ENCODE measurements at regions not wholly inside any gene's neighbourhood (a gene's known extent, or its start where the extent isn't known, plus 50 kb on each side); places are given as distances from the start of the nearest gene placed in this dataset.

- Histone ChIP-seq H3K36me3 (ENCODE audit: control insufficient read depth in 2 of 2, extremely low read depth in 1 of 2, insufficient read depth in 2 of 2, low read length in 2 of 2) (no peaks in the 10 kb centered on the region), H2AFZ (ENCODE audit: low read depth, low read length) (no peak overlapping the region), H4K20me1 (replicated peaks; ENCODE audit: control insufficient read depth, extremely low read depth, insufficient read depth, low read length) (no peaks in the 10 kb centered on the region), H3K9me3 (replicated peaks; ENCODE audit: control insufficient read depth, insufficient read depth, low read length) (no peaks in the 10 kb centered on the region), H3K4me3 (replicated peaks in 1 of 3; ENCODE audit: insufficient read depth in 1 of 3, low read depth in 1 of 3, low read length in 3 of 3) (no peak overlapping the region), H3K9ac (replicated peaks; ENCODE audit: extremely low read depth, insufficient read depth, low read length) (no peak overlapping the region), H3K27ac (ENCODE audit: insufficient read depth, low read depth, low read length) (no peak overlapping the region), H3K9me1 (replicated peaks; ENCODE audit: control insufficient read depth, extremely low read depth, insufficient read depth, low read length) (no peaks in the 10 kb centered on the region), H3K79me2 (ENCODE audit: control insufficient read depth, insufficient read depth, low read length) (no peaks in the 10 kb centered on the region), H3K4me2 (ENCODE audit: insufficient read depth, low read length) (no peak overlapping the region), H3K4me1 (ENCODE audit: control insufficient read depth, extremely low read depth, insufficient read depth, low read length) (no peaks in the 10 kb centered on the region), H3K27me3 (ENCODE audit: control insufficient read depth in 2 of 2, insufficient read depth in 2 of 2, low read length in 2 of 2) (no peaks in the 10 kb centered on the region)
- CTCF ChIA-PET = no interaction called here
- POLR2A ChIA-PET = no interaction called here
- DNase-seq (ENCODE audit: low read depth, low spot score) (no peak), FAIRE-seq (no peak)
- intact Hi-C loops (cut with micrococcal nuclease) = no loop called here
- BruUV-seq (replicated peaks) = no TSS peak
- TF ChIP-seq MYC (IDR thresholded peaks at IDR 0.05; ENCODE audit: low read depth, low read length) (no peak), POLR2A (IDR thresholded peaks at IDR 0.05; ENCODE audit: low read depth, low read length) (no peak), GATA2 (IDR thresholded peaks at IDR 0.05; ENCODE audit: insufficient read depth, insufficient read length, low read depth, low read length) (no peak), FOS (IDR thresholded peaks at IDR 0.05; ENCODE audit: borderline replicate concordance, insufficient read depth, low read length) (no peak), EZH2 (IDR thresholded peaks at IDR 0.05; ENCODE audit: borderline replicate concordance, low read depth, low read length, severe bottlenecking) (no peak), JUN (IDR thresholded peaks at IDR 0.05; ENCODE audit: borderline replicate concordance, insufficient read depth, insufficient read length, low read depth) (no peak)
- dilution Hi-C loops (cut with MboI; ENCODE audit: extremely low pct_ligation_motif_present, low sequenced_read_pairs) = no loop called here
Measured at GRCh38 chr14:99327050-99327449, 55.1 kb upstream of the BCL11B start.

DNA sequence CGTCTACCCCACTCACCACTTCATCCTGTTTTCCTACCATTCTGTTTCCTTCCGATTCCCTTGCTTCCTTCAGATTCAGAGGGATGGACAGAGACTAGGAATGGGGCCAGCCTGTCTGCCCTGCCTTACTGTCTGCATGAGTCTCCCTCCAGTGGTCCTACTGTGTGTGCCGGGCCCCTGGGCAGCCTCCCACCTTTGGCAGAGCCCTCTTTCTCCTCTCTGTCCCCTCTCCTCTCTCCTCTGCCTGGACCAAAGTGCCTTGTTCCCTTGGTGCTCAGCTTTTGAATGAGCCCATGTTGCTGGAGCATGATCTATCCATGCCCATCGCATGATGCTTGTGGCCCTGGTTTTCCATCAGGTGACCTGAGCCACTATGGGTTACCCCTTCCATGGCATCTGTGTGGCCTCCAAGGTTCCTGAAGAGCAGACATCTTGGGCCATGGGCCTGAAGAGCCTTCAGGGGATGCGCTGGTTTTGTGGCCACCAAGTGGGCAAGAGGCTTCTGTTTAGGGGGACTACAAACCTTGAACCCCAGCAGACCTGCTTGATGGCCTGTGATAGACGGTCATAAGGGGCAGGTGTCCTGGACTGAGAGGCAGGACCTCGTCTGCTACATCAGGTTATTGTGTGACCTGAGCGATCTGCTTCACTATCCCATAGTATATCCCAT, 54.2 kb upstream of the BCL11B start:
- Histone ChIP-seq H3K9me1 (replicated peaks; ENCODE audit: control insufficient read depth, extremely low read depth, insufficient read depth, low read length) (no peaks in the 10 kb centered on the region), H2AFZ (ENCODE audit: low read depth, low read length) (no peak overlapping the region), H4K20me1 (replicated peaks; ENCODE audit: control insufficient read depth, extremely low read depth, insufficient read depth, low read length) (no peaks in the 10 kb centered on the region), H3K9ac (replicated peaks; ENCODE audit: extremely low read depth, insufficient read depth, low read length) (no peak overlapping the region), H3K36me3 (ENCODE audit: control insufficient read depth in 2 of 2, extremely low read depth in 1 of 2, insufficient read depth in 2 of 2, low read length in 2 of 2) (no peaks in the 10 kb centered on the region), H3K27me3 (ENCODE audit: control insufficient read depth in 2 of 2, insufficient read depth in 2 of 2, low read length in 2 of 2) (no peaks in the 10 kb centered on the region), H3K4me2 (ENCODE audit: insufficient read depth, low read length) (no peak overlapping the region), H3K9me3 (replicated peaks; ENCODE audit: control insufficient read depth, insufficient read depth, low read length) (no peaks in the 10 kb centered on the region), H3K4me1 (ENCODE audit: control insufficient read depth, extremely low read depth, insufficient read depth, low read length) (no peaks in the 10 kb centered on the region), H3K79me2 (ENCODE audit: control insufficient read depth, insufficient read depth, low read length) (no peaks in the 10 kb centered on the region), H3K4me3 (replicated peaks in 1 of 3; ENCODE audit: insufficient read depth in 1 of 3, low read depth in 1 of 3, low read length in 3 of 3) (no peak overlapping the region), H3K27ac (ENCODE audit: insufficient read depth, low read depth, low read length) (no peak overlapping the region)
- DNase-seq (ENCODE audit: low read depth, low spot score) (no peak), FAIRE-seq (no peak)
- no TSS peak for BruUV-seq (replicated peaks)
- ChIA-PET CTCF (no interaction called here), POLR2A (no interaction called here)
- intact Hi-C loops (cut with micrococcal nuclease) = no loop called here
- dilution Hi-C loops (cut with MboI; ENCODE audit: extremely low pct_ligation_motif_present, low sequenced_read_pairs) = no loop called here
- TF ChIP-seq POLR2AphosphoS5 (IDR thresholded peaks at IDR 0.05; ENCODE audit: insufficient read depth, low read depth, low read length) = no peak
- TF ChIP-seq POLR2A (IDR thresholded peaks at IDR 0.05; ENCODE audit: low read depth, low read length) = no peak
- TF ChIP-seq EZH2 (IDR thresholded peaks at IDR 0.05; ENCODE audit: borderline replicate concordance, low read depth, low read length, severe bottlenecking) = no peak
- TF ChIP-seq FOS (IDR thresholded peaks at IDR 0.05; ENCODE audit: borderline replicate concordance, insufficient read depth, low read length) = no peak
- no peak for TF ChIP-seq MAX (IDR thresholded peaks at IDR 0.05; ENCODE audit: insufficient read depth, insufficient read length)
- no peak for TF ChIP-seq MYC (IDR thresholded peaks at IDR 0.05; ENCODE audit: low read depth, low read length)
- TF ChIP-seq, protein P1, sequence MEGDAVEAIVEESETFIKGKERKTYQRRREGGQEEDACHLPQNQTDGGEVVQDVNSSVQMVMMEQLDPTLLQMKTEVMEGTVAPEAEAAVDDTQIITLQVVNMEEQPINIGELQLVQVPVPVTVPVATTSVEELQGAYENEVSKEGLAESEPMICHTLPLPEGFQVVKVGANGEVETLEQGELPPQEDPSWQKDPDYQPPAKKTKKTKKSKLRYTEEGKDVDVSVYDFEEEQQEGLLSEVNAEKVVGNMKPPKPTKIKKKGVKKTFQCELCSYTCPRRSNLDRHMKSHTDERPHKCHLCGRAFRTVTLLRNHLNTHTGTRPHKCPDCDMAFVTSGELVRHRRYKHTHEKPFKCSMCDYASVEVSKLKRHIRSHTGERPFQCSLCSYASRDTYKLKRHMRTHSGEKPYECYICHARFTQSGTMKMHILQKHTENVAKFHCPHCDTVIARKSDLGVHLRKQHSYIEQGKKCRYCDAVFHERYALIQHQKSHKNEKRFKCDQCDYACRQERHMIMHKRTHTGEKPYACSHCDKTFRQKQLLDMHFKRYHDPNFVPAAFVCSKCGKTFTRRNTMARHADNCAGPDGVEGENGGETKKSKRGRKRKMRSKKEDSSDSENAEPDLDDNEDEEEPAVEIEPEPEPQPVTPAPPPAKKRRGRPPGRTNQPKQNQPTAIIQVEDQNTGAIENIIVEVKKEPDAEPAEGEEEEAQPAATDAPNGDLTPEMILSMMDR (IDR thresholded peaks at IDR 0.05; ENCODE audit: extremely low read depth in 1 of 2, insufficient read depth in 1 of 2, low read depth in 1 of 2, low read length in 2 of 2) = no peak
- TF ChIP-seq JUN (IDR thresholded peaks at IDR 0.05; ENCODE audit: borderline replicate concordance, insufficient read depth, insufficient read length, low read depth) = no peak
- TF ChIP-seq GATA2 (IDR thresholded peaks at IDR 0.05; ENCODE audit: insufficient read depth, insufficient read length, low read depth, low read length) = no peak
